ENCODE measurements at regions not wholly inside any gene's neighbourhood (a gene's known extent, or its start where the extent isn't known, plus 50 kb on each side); places are given as distances from the start of the nearest gene placed in this dataset.
A peak's percentile ranks its signal among the peaks of the same experiment; 100 is the strongest.

- no peak for DNase-seq
Measured at GRCh38 chr22:44613196-44613595, 88.8 kb upstream of the PRR5 start.

GRCh38 chr22:44611880-44612496 is 90.0 kb upstream of the PRR5 start:
- DNase-seq, result no peak

- no peak for DNase-seq
Measured at GRCh38 chr22:44610071-44610470, 91.9 kb upstream of the PRR5 start.

- no peak for DNase-seq
Measured at GRCh38 chr22:44609400-44609988, 92.5 kb upstream of the PRR5 start.

- DNase-seq, result no peak
Measured at GRCh38 chr22:44608597-44609399, 93.2 kb upstream of the PRR5 start.

GRCh38 chr22:44606126-44606525 is 95.9 kb upstream of the PRR5 start:
- no peak for DNase-seq

- peak; percentile 10 to 17 for DNase-seq
Measured at GRCh38 chr22:44605486-44605885, 96.5 kb upstream of the PRR5 start.

GRCh38 chr22:44604991-44605390 is 97.0 kb upstream of the PRR5 start:
- no peak for DNase-seq

GRCh38 chr22:44604455-44604854 is 97.5 kb upstream of the PRR5 start:
- no peak for DNase-seq

- peak; percentile 89 to 92 for DNase-seq
Measured at GRCh38 chr22:44603767-44604166, 98.2 kb upstream of the PRR5 start.

- DNase-seq, result no peak
Measured at GRCh38 chr22:44601725-44602124, 100.3 kb upstream of the PRR5 start.

GRCh38 chr22:44601189-44601588 is 100.8 kb upstream of the PRR5 start:
- no peak for DNase-seq

- no peak for DNase-seq
Measured at GRCh38 chr22:44600207-44600785, 101.7 kb upstream of the PRR5 start.

- DNase-seq, result no peak
Measured at GRCh38 chr22:44599500-44600140, 101.6 kb upstream of the RTL6 start.

- DNase-seq, result no peak
Measured at GRCh38 chr22:44599084-44599483, 101.1 kb upstream of the RTL6 start.

GRCh38 chr22:44597616-44598015 is 99.6 kb upstream of the RTL6 start:
- no peak for DNase-seq

GRCh38 chr22:44596396-44597125 is 98.5 kb upstream of the RTL6 start:
- DNase-seq, result no peak

GRCh38 chr22:44595841-44596341 is 97.9 kb upstream of the RTL6 start:
- DNase-seq, result peak; percentile 16 to 38

GRCh38 chr22:44594951-44595350 is 96.9 kb upstream of the RTL6 start:
- DNase-seq, result no peak

GRCh38 chr22:44592824-44593148 is 94.8 kb upstream of the RTL6 start:
- DNase-seq, result no peak

- no peak for DNase-seq
Measured at GRCh38 chr22:44592126-44592823, 94.2 kb upstream of the RTL6 start.
